DOHH2 (cell line): ENCODE measurements at regions not wholly inside any gene's neighbourhood (a gene's known extent, or its start where the extent isn't known, plus 50 kb on each side); places are given as distances from the start of the nearest gene placed in this dataset.

Experiments used
- H3F3A ChIP-seq: fragments of 200-600 bp; sonication (generic), shearing (Covaris generic); 2 replicates; pipeline ENCODE4 v1.6.0; 2016; ENCODE audit warnings: antibody characterized with exemption, mild to moderate bottlenecking; ENCODE audit not compliant: control insufficient read depth, insufficient read depth
- H3K27ac ChIP-seq: fragments of 200-600 bp; sonication (generic); 2 replicates; pipeline ENCODE4 v1.5.1; 2014; ENCODE audit warnings: low read depth, mild to moderate bottlenecking, low read length, moderate library complexity
- H3K27me3 ChIP-seq: fragments of 200-600 bp; sonication (generic); 2 replicates; pipeline ENCODE4 v1.6.1; 2014; ENCODE audit warnings: mild to moderate bottlenecking, low read length, mixed read lengths; ENCODE audit not compliant: control insufficient read depth
- H3K36me3 ChIP-seq: fragments of 200-600 bp; sonication (generic); 2 replicates; pipeline ENCODE4 v1.6.1; 2014; ENCODE audit warnings: mild to moderate bottlenecking, low read length, moderate library complexity, mixed read lengths; ENCODE audit not compliant: control insufficient read depth
- H3K4me1 ChIP-seq: fragments of 200-600 bp; sonication (generic); 2 replicates; pipeline ENCODE4 v1.6.1; 2014; ENCODE audit warnings: mild to moderate bottlenecking, low read length, mixed read lengths; ENCODE audit not compliant: control insufficient read depth
- H3K4me2 ChIP-seq: fragments of 200-600 bp; sonication (generic); 2 replicates; pipeline ENCODE4 v1.6.0; 2014; ENCODE audit warnings: mild to moderate bottlenecking, low read length, moderate library complexity
- H3K4me3 ChIP-seq: fragments of 200-600 bp; sonication (generic); 2 replicates; pipeline ENCODE4 v1.5.1; 2014; ENCODE audit warnings: mild to moderate bottlenecking, low read length, mixed read lengths
- H3K79me2 ChIP-seq: fragments of 200-600 bp; sonication (generic); 2 replicates; pipeline ENCODE4 v1.6.1; 2014; ENCODE audit warnings: mild to moderate bottlenecking, low read length, mixed read lengths; ENCODE audit not compliant: control insufficient read depth
- H3K9me2 ChIP-seq: fragments of 200-600 bp; sonication (generic); replicated peaks from 2 replicates; pipeline ENCODE4 v1.6.1; 2014; ENCODE audit warnings: mild to moderate bottlenecking, low read length, mixed read lengths; ENCODE audit not compliant: control insufficient read depth
- H3K9me3 ChIP-seq: fragments of 200-600 bp; sonication (generic); 2 replicates; pipeline ENCODE4 v1.6.1; 2014; ENCODE audit warnings: antibody characterized with exemption, low read length, mixed read lengths; ENCODE audit not compliant: control insufficient read depth, insufficient read depth
- H4K20me1 ChIP-seq: fragments of 200-600 bp; sonication (generic); 2 replicates; pipeline ENCODE4 v1.6.0; 2014; ENCODE audit warnings: low read depth, mild to moderate bottlenecking, antibody characterized with exemption, low read length, moderate library complexity; ENCODE audit not compliant: control insufficient read depth, insufficient read depth
- EZH2phosphoT487 ChIP-seq: fragments of 200-600 bp; sonication (generic); IDR thresholded peaks from 2 replicates; pipeline ENCODE4 v1.6.1; 2017; ENCODE audit warnings: borderline replicate concordance, mild to moderate bottlenecking, antibody characterized with exemption, low read length, moderate library complexity, mixed read lengths
- TF ChIP-seq, protein P1 (sequence below): fragments of 200-600 bp; sonication (generic); IDR thresholded peaks from one replicate; pipeline ENCODE4 v1.5.1; 2014; ENCODE audit warnings: antibody characterized with exemption, mild to moderate bottlenecking, low read depth, low read length; ENCODE audit not compliant: poor library complexity, severe bottlenecking

- no peak overlapping the region for H3K4me2 ChIP-seq
- no peaks in the 10 kb centered on the region for H3K9me2 ChIP-seq
- no peaks in the 10 kb centered on the region for H3K9me3 ChIP-seq
- H4K20me1 ChIP-seq: no peaks in the 10 kb centered on the region
- no peak overlapping the region for H3K4me3 ChIP-seq
- no peaks in the 10 kb centered on the region for H3K36me3 ChIP-seq
- no peaks in the 10 kb centered on the region for H3K4me1 ChIP-seq
- H3F3A ChIP-seq: no peaks in the 10 kb centered on the region
- no peak for TF ChIP-seq EZH2phosphoT487
- TF ChIP-seq, protein P1, sequence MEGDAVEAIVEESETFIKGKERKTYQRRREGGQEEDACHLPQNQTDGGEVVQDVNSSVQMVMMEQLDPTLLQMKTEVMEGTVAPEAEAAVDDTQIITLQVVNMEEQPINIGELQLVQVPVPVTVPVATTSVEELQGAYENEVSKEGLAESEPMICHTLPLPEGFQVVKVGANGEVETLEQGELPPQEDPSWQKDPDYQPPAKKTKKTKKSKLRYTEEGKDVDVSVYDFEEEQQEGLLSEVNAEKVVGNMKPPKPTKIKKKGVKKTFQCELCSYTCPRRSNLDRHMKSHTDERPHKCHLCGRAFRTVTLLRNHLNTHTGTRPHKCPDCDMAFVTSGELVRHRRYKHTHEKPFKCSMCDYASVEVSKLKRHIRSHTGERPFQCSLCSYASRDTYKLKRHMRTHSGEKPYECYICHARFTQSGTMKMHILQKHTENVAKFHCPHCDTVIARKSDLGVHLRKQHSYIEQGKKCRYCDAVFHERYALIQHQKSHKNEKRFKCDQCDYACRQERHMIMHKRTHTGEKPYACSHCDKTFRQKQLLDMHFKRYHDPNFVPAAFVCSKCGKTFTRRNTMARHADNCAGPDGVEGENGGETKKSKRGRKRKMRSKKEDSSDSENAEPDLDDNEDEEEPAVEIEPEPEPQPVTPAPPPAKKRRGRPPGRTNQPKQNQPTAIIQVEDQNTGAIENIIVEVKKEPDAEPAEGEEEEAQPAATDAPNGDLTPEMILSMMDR: peak; percentile 70
- no peak overlapping the region for H3K27ac ChIP-seq
- no peaks in the 10 kb centered on the region for H3K79me2 ChIP-seq
- H3K27me3 ChIP-seq: no peaks in the 10 kb centered on the region
Measured at GRCh38 chr12:107402041-107403022, 283.3 kb upstream of the PWP1 start.

DNA sequence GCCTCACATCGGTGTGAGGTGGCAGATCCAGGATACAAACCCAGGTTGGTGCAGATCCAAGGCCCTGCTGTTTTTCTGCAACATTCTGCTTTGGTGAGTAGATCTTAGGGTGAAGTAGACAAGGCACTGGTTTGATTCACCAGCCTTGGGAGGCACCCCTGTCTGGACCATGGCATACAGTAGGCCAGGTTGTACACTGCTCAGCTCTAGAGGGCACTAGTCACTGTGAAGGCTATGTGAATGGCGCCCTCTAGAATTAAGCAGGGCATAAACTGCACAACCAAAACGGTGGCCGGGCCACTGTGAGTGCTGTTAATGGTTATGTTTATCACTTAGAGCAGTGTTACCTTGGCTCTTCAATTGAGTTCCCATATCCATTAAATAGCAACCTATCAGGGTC lies 280.6 kb upstream of the PWP1 start:
- H3K4me3 ChIP-seq: no peak overlapping the region
- H3K36me3 ChIP-seq: no peaks in the 10 kb centered on the region
- H3K27me3 ChIP-seq: no peaks in the 10 kb centered on the region
- no peak overlapping the region for H3K4me2 ChIP-seq
- no peaks in the 10 kb centered on the region for H3K9me2 ChIP-seq
- TF ChIP-seq, protein P1: peak; percentile 96
- TF ChIP-seq EZH2phosphoT487: no peak
- H3F3A ChIP-seq: no peaks in the 10 kb centered on the region
- no peaks in the 10 kb centered on the region for H3K9me3 ChIP-seq
- H4K20me1 ChIP-seq: no peaks in the 10 kb centered on the region
- no peak overlapping the region for H3K27ac ChIP-seq
- no peaks in the 10 kb centered on the region for H3K4me1 ChIP-seq
- no peaks in the 10 kb centered on the region for H3K79me2 ChIP-seq

DNA sequence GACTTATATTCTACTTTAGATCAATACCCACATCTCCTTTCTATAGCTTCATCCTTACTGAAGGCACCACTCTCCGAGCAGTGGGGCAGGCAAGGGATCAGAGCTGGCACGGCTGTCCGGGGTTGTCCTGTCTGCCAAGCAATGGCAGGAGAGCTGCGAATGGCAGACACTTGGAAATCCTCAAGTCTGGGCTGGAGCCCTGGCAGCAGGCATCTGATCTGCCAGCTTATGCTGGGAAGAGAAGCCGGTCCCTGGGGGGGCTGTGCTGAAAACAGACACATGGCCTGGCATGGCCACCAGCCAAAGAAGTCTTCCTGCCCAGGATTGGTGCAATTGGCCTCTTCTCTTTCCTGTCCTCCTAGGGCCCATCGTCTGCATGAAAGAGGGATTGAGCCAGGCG lies 280.2 kb upstream of the PWP1 start:
- no peaks in the 10 kb centered on the region for H3F3A ChIP-seq

More for the DNA sequence above, 280.2 kb upstream of the PWP1 start:
- no peaks in the 10 kb centered on the region for H3K27me3 ChIP-seq
- H3K27ac ChIP-seq: no peak overlapping the region
- H3K4me1 ChIP-seq: no peaks in the 10 kb centered on the region
- no peak for TF ChIP-seq EZH2phosphoT487
- TF ChIP-seq, protein P1: no peak
- no peak overlapping the region for H3K4me3 ChIP-seq
- H3K9me3 ChIP-seq: no peaks in the 10 kb centered on the region
- no peak overlapping the region for H3K4me2 ChIP-seq
- H3K79me2 ChIP-seq: no peaks in the 10 kb centered on the region
- H3K9me2 ChIP-seq: no peaks in the 10 kb centered on the region
- no peaks in the 10 kb centered on the region for H3K36me3 ChIP-seq
- no peaks in the 10 kb centered on the region for H4K20me1 ChIP-seq
